HG03432 (cell line): ENCODE measurements at regions not wholly inside any gene's neighbourhood (a gene's known extent, or its start where the extent isn't known, plus 50 kb on each side); places are given as distances from the start of the nearest gene placed in this dataset.
A peak's percentile ranks its signal among the peaks of the same experiment; 100 is the strongest.
"Not testable (repeated sequence)": the region's sequence is repeated elsewhere in the genome, so short reads cannot be mapped to it uniquely, and the experiment has no call there.

Source experiments
- ATAC-seq: cut with Tn5 transposase; IDR thresholded peaks from one replicate; pipeline ENCODE4 v1.9.1; 2021; ENCODE audit warnings: mild to moderate bottlenecking, moderate library complexity; ENCODE audit not compliant: unreplicated experiment

- ATAC-seq = no peak
Observed at GRCh38 chr1:104018922-104019674, 269.4 kb downstream of the AMY1C start.

- ATAC-seq = no peak
Observed at GRCh38 chr1:104019675-104020049, 270.0 kb downstream of the AMY1C start.

GRCh38 chr1:104028416-104029035, 278.8 kb downstream of the AMY1C start:
- peak; percentile 78 for ATAC-seq

- ATAC-seq = no peak
Observed at GRCh38 chr1:104029456-104029970, 279.8 kb downstream of the AMY1C start.

DNA sequence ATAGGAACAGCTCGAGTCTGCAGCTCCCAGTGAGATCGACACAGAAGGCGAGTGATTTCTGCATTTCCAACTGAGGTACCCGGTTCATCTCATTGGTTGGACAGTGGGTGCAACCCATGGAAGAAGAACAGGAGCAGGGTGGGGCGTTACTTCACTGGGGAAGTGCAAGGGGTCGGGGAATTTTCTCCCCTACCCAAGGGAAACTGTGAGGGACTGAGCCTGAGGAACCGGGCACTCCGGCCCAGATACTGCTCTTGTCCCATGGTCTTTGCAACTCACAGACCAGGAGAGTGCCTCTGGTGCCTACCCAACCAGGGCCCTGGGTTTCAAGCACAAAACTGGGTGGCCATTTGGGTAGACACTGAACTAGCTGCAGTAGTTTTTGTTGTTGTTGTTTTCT, 307.1 kb downstream of the AMY1C start:
- peak; percentile 12 for ATAC-seq

DNA sequence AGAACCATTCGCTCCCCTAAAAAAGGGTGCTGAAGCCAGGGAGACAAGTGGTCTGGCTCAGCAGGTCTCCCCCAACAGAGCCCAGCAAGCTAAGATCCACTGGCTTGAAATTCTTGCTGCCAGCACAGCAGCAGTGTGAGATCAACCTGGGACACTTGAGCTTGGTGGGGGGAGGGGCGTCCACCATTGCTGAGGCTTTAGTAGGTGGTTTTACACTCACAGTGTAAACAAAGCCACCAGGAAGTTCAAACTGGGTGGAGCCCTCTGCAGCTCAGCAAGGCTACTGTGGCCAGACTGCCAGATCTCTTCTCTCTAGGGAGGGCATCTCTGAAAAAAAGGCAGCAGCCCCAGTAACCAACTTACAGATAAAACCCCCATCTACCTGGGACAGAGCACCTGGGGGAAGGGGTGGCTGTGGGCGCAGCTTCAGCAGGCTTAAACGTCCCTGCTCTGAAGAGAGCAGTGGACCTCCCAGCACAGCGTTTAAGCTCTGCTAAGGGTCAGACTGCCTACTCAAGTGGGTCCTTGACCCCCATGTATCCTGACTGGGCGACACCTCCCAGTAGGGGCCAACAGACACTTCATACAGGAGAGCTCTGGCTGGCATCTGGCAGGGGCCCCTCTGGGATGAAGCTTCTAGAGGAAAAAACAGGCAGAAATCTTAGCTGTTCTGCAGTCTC, 307.7 kb downstream of the AMY1C start:
- peak; percentile 60 for ATAC-seq

GRCh38 chr1:104061637-104062036, 311.9 kb downstream of the AMY1C start:
- not testable (repeated sequence) for ATAC-seq

GRCh38 chr1:104064399-104064798, 314.7 kb downstream of the AMY1C start:
- no peak for ATAC-seq

- no peak for ATAC-seq
Observed at GRCh38 chr1:104072915-104073371, 323.2 kb downstream of the AMY1C start.

DNA sequence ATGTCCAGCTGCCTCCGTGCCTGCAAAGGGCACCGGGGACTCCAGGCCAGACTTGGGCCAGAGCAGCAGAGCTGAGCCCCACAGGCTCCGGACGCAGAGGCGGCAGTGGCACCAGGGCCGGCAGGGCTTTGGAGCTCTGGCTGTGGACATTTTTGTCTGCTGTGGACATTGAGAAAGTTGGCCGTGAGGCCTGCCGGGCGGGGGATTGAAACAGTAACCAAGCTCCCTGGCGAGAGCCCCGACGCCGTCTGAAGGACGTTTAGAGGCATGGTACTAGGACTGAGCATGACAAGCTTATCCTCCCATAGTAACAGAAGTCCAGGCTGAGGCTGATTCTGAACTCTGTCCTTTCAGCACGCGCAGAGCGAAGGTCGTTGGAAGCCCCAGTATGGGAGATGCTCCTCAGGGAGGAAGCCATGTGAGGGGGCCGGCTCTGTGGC, 323.8 kb downstream of the AMY1C start:
- ATAC-seq = no peak

- ATAC-seq = no peak
Observed at GRCh38 chr1:104082221-104082620, 332.5 kb downstream of the AMY1C start.

DNA sequence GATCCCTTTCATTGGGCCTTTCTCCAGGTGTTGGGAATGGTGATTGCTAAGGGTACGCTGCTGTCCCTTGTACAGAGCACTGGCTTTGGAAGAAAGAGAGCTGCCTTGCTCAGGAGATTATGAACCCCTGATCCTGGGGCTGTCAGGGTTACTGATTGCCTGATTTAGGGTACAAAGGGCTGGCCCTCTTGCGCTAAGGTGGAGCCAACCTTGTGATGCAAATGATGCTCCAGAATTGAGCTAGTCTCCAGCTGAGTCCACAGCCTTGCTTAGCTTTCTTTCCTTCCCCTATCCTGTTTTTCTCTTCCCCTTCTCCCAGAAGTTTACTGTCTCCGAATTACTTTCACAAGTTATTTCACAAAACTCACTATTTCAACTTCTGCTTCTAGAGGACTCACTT, 334.7 kb downstream of the AMY1C start:
- ATAC-seq = no peak

- ATAC-seq = no peak
Observed at GRCh38 chr1:104092698-104093097, 343.0 kb downstream of the AMY1C start.

DNA sequence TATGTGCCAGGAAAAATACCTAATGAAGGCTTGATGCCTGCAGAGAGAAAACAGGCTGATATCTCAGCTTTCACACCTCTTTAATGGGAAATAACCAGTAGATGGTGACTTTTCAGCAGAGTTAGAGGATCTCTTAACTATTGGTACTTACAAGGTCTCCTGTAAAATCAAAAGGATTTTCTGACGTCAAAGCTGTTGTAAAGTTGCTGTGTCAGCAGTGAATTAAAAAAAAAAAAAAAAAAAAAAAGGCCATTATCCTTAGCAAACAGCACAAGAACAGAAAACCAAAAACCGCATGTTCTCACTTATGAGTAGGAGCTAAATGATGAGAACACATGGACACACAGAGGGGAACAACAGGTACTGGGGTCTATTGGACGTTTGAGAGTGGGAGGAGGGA, 349.1 kb downstream of the AMY1C start:
- ATAC-seq = no peak

DNA sequence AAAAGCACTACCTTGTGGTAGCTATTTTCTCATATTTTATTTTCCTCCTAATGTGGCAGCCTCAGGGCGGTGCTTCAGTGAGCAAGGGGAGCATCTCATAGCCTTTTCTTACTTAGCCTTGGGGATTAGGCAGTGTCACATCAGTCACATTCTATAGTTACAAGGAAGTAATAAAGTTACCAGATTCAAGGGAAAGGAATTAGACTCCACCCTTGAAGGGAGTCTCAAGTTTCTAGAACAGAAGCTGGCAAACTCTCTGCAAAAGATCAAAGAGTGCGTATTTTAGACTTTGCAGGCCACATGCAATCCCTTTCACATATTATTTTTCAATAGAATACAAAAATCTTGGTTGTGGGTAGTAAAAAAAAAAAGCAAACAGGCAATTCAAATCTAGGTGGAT, 350.4 kb downstream of the AMY1C start:
- ATAC-seq = no peak

DNA sequence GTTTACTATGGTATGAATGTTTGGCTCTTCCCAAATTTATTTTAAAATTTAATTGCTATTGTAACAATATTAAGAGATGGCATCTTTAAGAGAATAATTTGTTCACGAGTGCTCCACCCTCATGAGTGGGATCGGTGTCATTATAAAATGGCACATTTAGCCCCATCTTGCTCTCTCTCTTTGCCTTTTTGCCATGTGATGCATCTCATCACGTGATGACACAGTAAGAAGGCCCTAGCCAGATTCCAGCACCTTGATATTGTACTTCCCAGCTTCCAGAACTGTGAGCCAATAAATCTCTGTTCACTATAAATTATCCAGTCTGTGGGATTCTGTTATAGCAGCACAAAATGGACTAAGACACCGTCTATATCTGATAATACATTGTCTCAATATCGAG, 355.8 kb downstream of the AMY1C start:
- ATAC-seq = no peak

DNA sequence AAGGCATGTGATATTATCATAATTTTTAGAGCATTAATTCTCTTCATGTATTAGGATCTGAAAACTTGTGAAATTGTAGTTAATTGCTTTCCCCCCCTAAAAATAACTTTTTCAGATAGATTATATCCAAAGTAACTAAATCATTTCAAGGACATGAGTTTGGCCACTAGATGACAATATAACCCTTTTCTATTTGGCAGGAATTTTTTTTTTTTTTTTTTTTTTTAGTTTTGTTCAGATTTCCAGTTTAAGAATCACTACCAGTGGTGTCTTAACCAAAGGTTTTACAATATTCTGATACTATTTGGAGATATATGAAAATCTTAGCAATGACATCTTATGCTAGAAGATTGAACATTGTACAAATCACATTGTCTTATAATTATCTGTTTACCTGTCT, 370.8 kb downstream of the AMY1C start:
- no peak for ATAC-seq

DNA sequence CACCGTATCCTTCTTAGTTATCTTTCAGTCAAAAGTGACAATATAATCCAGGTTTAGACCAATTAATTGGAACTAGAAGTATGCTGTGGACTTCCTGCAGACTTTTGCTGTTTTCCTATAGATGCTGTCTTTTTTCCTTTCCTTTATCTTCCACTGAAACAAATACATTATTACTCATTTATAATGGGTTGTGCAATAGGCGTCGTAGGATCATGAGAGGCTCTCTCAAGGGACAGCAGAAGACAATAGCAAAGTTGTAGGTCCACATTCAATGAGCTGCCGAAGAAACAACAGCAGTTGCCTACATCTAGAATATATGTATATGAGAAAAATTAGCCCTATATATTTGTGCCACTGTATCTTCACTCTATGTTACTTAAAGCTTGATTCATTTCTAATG, 371.6 kb downstream of the AMY1C start:
- ATAC-seq = no peak

DNA sequence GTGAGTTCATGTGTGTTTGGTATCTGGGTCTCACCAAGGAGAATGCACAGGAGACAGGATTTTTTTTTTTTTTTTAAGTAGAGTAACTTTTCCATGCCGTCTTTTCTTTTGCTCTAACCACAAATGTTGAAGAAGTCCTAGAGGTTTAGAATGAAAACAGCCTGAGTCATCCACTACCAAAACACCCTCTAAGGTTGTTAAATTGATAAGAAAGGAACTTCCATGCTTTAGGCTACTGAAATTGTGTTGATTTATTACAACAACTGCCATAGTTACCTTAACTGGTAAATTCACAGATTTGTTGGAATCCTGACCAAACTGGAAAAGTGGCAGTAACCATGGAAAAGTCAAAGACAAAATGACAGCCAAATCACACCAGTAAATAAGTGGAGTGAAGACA, 375.6 kb downstream of the AMY1C start:
- ATAC-seq = no peak

- ATAC-seq = no peak
Observed at GRCh38 chr1:104125970-104126369, 376.3 kb downstream of the AMY1C start.

DNA sequence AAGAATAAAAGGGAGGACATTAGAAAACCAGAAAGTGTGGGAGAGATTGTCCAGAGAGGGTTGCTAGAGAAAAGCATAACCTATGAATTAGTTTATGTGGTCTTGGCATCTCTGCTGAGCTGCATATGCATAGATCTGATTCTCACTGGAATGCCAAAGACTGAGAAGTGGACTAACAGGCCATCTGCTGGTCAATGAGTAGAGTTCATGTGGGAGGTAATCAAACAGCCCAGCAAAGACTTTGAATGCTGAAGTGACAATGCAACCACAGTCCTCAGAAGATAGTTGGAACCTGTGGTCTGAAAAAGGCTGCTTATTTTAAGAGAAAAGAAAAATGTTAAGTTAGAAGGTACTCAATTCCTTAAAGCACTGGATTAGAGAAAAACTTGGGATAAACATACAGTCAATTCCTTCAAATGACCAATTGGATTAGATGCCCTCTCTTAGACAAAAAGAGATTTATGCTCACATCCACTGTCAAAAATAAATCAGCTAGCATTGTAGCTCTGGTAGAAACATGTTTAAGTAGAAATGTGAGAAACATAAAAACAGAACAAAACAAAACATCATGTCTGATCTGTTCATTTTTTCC, 382.8 kb downstream of the AMY1C start:
- peak; percentile 83 for ATAC-seq
